Breast epithelium (tissue), 4 donors: ENCODE measurements at regions not wholly inside any gene's neighbourhood (a gene's known extent, or its start where the extent isn't known, plus 50 kb on each side); places are given as distances from the start of the nearest gene placed in this dataset.
A peak's percentile ranks its signal among the peaks of the same experiment; 100 is the strongest.

ENCODE experiments used
- DNase-seq, 2 donors: peaks; one replicate each; pipeline ENCODE4 v3.0.0-alpha.2; 2019; ENCODE audit warnings: low spot score in 2 of 2
- H3K27ac ChIP-seq, 2 donors: fragments of 200-600 bp; sonication (generic) in 1 of 2; one replicate each; pipeline ENCODE4 v1.5.1; 2016 to 2019; ENCODE audit warnings: mild to moderate bottlenecking in 1 of 2
- H3K27me3 ChIP-seq, 2 donors: fragments of 200-600 bp; sonication (generic) in 1 of 2; one replicate each; pipeline versions ENCODE4 v1.5.1 to v1.6.0; 2017 to 2019; ENCODE audit warnings: control low read depth in 1 of 2, mild to moderate bottlenecking in 1 of 2
- H3K36me3 ChIP-seq: fragments of 200-600 bp; one replicate; pipeline ENCODE4 v1.5.1; 2019
- H3K4me1 ChIP-seq, 2 donors: fragments of 200-600 bp; sonication (generic); one replicate each; pipeline ENCODE4 v1.5.1; 2016 to 2019; ENCODE audit warnings: control low read depth in 1 of 2
- H3K4me3 ChIP-seq, 3 donors: fragments of 200-600 bp; sonication (generic); 1 replicate in 2 of 3; 2 replicates in 1 of 3; pipeline ENCODE4 v1.5.1; 2016 to 2019; ENCODE audit warnings: mild to moderate bottlenecking in 3 of 3, moderate library complexity in 2 of 3
- H3K9me3 ChIP-seq, 2 donors: fragments of 200-600 bp; sonication (generic) in 1 of 2; one replicate each; pipeline ENCODE4 v1.5.1; 2016 to 2019; ENCODE audit warnings: control low read depth in 1 of 2
- CTCF ChIP-seq, 3 donors: fragments of 450-650 bp; IDR thresholded peaks; one replicate each; pipeline ENCODE4 v1.5.1; 2016 to 2017; ENCODE audit warnings: antibody characterized with exemption in 3 of 3, mild to moderate bottlenecking in 3 of 3, moderate library complexity in 3 of 3
- POLR2A ChIP-seq: fragments of 450-650 bp; IDR thresholded peaks from one replicate; pipeline ENCODE4 v1.6.1; 2016; ENCODE audit warnings: antibody characterized with exemption, mild to moderate bottlenecking, moderate library complexity
- POLR2AphosphoS5 ChIP-seq, 3 donors: sonication (generic); formaldehyde crosslinking; IDR thresholded peaks; one replicate each; pipeline ENCODE4 v1.6.1; 2017; ENCODE audit warnings: antibody characterized with exemption in 3 of 3
- intact Hi-C: fragments of 100-400 bp; cut with DNase I; formaldehyde crosslinking; loops from one replicate; pipeline ENCODE4 v1.15.1; 2023; ENCODE audit warnings: low total_unique reads

- no peaks in the 10 kb centered on the region for H3K9me3 ChIP-seq
- no peak overlapping the region for H3K27ac ChIP-seq
- no peak overlapping the region for H3K4me3 ChIP-seq
- DNase-seq = no peak
- no peaks in the 10 kb centered on the region for H3K27me3 ChIP-seq
- H3K4me1 ChIP-seq = no peaks in the 10 kb centered on the region
- H3K36me3 ChIP-seq = no peaks in the 10 kb centered on the region
- no peak for TF ChIP-seq CTCF (IDR thresholded peaks at IDR 0.05)
- no peak for TF ChIP-seq POLR2A
- no peak for TF ChIP-seq POLR2AphosphoS5 (IDR thresholded peaks at IDR 0.05)
- intact Hi-C loops = no loop called here
These were observed 128.3 kb upstream of the PRMT8 start for GRCh38 chr12:3362737-3363136.

GRCh38 chr12:3363608-3364007, 127.4 kb upstream of the PRMT8 start:
- Histone ChIP-seq H3K36me3 (no peaks in the 10 kb centered on the region), H3K27ac (no peak overlapping the region), H3K27me3 (no peaks in the 10 kb centered on the region), H3K9me3 (no peaks in the 10 kb centered on the region), H3K4me3 (no peak overlapping the region), H3K4me1 (no peaks in the 10 kb centered on the region)
- intact Hi-C loops = no loop called here
- no peak for DNase-seq
- no peak for TF ChIP-seq CTCF (IDR thresholded peaks at IDR 0.05)
- no peak for TF ChIP-seq POLR2A
- TF ChIP-seq POLR2AphosphoS5 (IDR thresholded peaks at IDR 0.05) = no peak

GRCh38 chr12:3364226-3364625, 126.8 kb upstream of the PRMT8 start:
- Histone ChIP-seq H3K4me1 (no peaks in the 10 kb centered on the region), H3K27me3 (no peaks in the 10 kb centered on the region), H3K27ac (no peak overlapping the region), H3K9me3 (no peaks in the 10 kb centered on the region), H3K4me3 (no peak overlapping the region), H3K36me3 (no peaks in the 10 kb centered on the region)
- intact Hi-C loops = no loop called here
- DNase-seq = no peak
- no peak for TF ChIP-seq POLR2A
- TF ChIP-seq CTCF (IDR thresholded peaks at IDR 0.05) = no peak
- TF ChIP-seq POLR2AphosphoS5 (IDR thresholded peaks at IDR 0.05) = no peak

- Histone ChIP-seq H3K27me3 (no peaks in the 10 kb centered on the region), H3K4me3 (no peak overlapping the region), H3K36me3 (no peaks in the 10 kb centered on the region), H3K27ac (no peak overlapping the region), H3K4me1 (no peaks in the 10 kb centered on the region), H3K9me3 (no peaks in the 10 kb centered on the region)
- intact Hi-C loops = no loop called here
- DNase-seq = no peak
- no peak for TF ChIP-seq CTCF (IDR thresholded peaks at IDR 0.05)
- no peak for TF ChIP-seq POLR2AphosphoS5 (IDR thresholded peaks at IDR 0.05)
- no peak for TF ChIP-seq POLR2A
These were observed 126.1 kb upstream of the PRMT8 start for GRCh38 chr12:3364661-3365462.

- no peaks in the 10 kb centered on the region for H3K27me3 ChIP-seq
These were observed 125.3 kb upstream of the PRMT8 start for GRCh38 chr12:3365463-3366411.

More at GRCh38 chr12:3365463-3366411, 125.3 kb upstream of the PRMT8 start:
- intact Hi-C loops = no loop called here
- DNase-seq = no peak
- Histone ChIP-seq H3K4me3 (peak overlapping the region; percentile 21 to 69 (median 56)), H3K9me3 (no peaks in the 10 kb centered on the region), H3K36me3 (no peaks in the 10 kb centered on the region), H3K4me1 (no peaks in the 10 kb centered on the region), H3K27ac (no peak overlapping the region)
- TF ChIP-seq POLR2A (no peak), POLR2AphosphoS5 (IDR thresholded peaks at IDR 0.05) (no peak), CTCF (IDR thresholded peaks at IDR 0.05) (no peak)
